H1 (cell line): ENCODE measurements at regions not wholly inside any gene's neighbourhood (a gene's known extent, or its start where the extent isn't known, plus 50 kb on each side); places are given as distances from the start of the nearest gene placed in this dataset.

Experiments
- CTCF ChIA-PET: fragments of 300-600 bp; sonication (Branson Sonifier 250); formaldehyde crosslinking; loops from one replicate; lab custom pipeline; 2021; ENCODE audit not compliant: partially characterized antibody; lab: Charles Lee
- POLR2A ChIA-PET: fragments of 300-600 bp; sonication (Branson Sonifier 250); formaldehyde crosslinking; loops from one replicate; lab custom pipeline; 2021; ENCODE audit warnings: inconsistent platforms; ENCODE audit not compliant: partially characterized antibody; lab: Charles Lee
- DNase-seq, 2 experiments: peaks; one replicate each; pipeline versions ENCODE4 v3.0.0 to v3.0.0-alpha.2; 2010 to 2022; ENCODE audit warnings: low spot score in 2 of 2, low read depth in 1 of 2, mixed read lengths in 1 of 2
- FAIRE-seq: peaks from 2 replicates; lab custom pipeline; 2011; peaks lifted over from hg19 to GRCh38; lab: Jason Lieb, UNC
- H2AFZ ChIP-seq: 2 replicates; pipeline ENCODE4 v1.8.1; 2012; ENCODE audit warnings: low read length, inconsistent platforms
- H2AK5ac ChIP-seq: 2 replicates; pipeline ENCODE4 v1.6.1; 2013; ENCODE audit warnings: low read depth, low read length
- H2BK120ac ChIP-seq: replicated peaks from 2 replicates; pipeline ENCODE3; 2013; ENCODE audit warnings: low read depth, low read length, inconsistent platforms
- H2BK12ac ChIP-seq: 2 replicates; pipeline ENCODE4 v1.6.1; 2013; ENCODE audit warnings: low read depth, low read length
- H2BK15ac ChIP-seq: 2 replicates; pipeline ENCODE4 v1.6.1; 2013; ENCODE audit warnings: low read length
- H2BK20ac ChIP-seq: 2 replicates; pipeline ENCODE4 v1.6.1; 2013; ENCODE audit warnings: low read length
- H2BK5ac ChIP-seq: 2 replicates; pipeline ENCODE4 v1.6.1; 2013; ENCODE audit warnings: low read depth, low read length
- H3K14ac ChIP-seq: 2 replicates; pipeline ENCODE4 v1.6.1; 2013; ENCODE audit warnings: inconsistent platforms; ENCODE audit not compliant: insufficient read length
- H3K18ac ChIP-seq: 2 replicates; pipeline ENCODE4 v1.6.1; 2013; ENCODE audit warnings: low read length; ENCODE audit errors: extremely low read depth
- H3K23ac ChIP-seq: 2 replicates; pipeline ENCODE4 v1.6.1; 2013; ENCODE audit warnings: inconsistent platforms; ENCODE audit not compliant: insufficient read length
- H3K23me2 ChIP-seq: 2 replicates; pipeline ENCODE4 v1.6.1; 2013; ENCODE audit warnings: low read depth, low read length
- H3K27ac ChIP-seq: 2 replicates; pipeline ENCODE4 v1.6.1; 2011; ENCODE audit warnings: low read depth, low read length, inconsistent platforms
- H3K27me3 ChIP-seq, 4 experiments: replicated peaks in 1 of 4; 1 replicate in 1 of 4; 2 replicates in 3 of 4; pipeline versions ENCODE4 v1.6.1 to v1.8.1; 2011 to 2013; ENCODE audit warnings: low read length in 3 of 4, mild to moderate bottlenecking in 3 of 4, inconsistent platforms in 2 of 4, mixed read lengths in 2 of 4, moderate library complexity in 1 of 4; ENCODE audit not compliant: control insufficient read depth in 3 of 4, insufficient read depth in 3 of 4; ENCODE audit errors: extremely low read depth in 1 of 4
- H3K36me3 ChIP-seq, 4 experiments: 2 replicates each; pipeline versions ENCODE4 v1.6.1 to v1.8.1; 2011 to 2013; ENCODE audit warnings: mild to moderate bottlenecking in 4 of 4, low read length in 3 of 4, moderate library complexity in 2 of 4, control low read depth in 1 of 4, inconsistent platforms in 1 of 4; ENCODE audit not compliant: insufficient read depth in 4 of 4, control insufficient read depth in 2 of 4
- H3K4ac ChIP-seq: replicated peaks from 2 replicates; pipeline ENCODE3; 2013; ENCODE audit warnings: low read length, low read depth, mixed read lengths, inconsistent platforms; ENCODE audit not compliant: insufficient read length
- H3K4me1 ChIP-seq, 4 experiments: replicated peaks in 1 of 4; 1 replicate in 1 of 4; 2 replicates in 3 of 4; pipeline versions ENCODE4 v1.6.1 to v1.8.1; 2011 to 2013; ENCODE audit warnings: low read length in 3 of 4, inconsistent platforms in 2 of 4, mixed read lengths in 1 of 4; ENCODE audit not compliant: insufficient read depth in 4 of 4, control insufficient read depth in 3 of 4
- H3K4me2 ChIP-seq, 2 experiments: 2 replicates each; pipeline versions ENCODE4 v1.6.1 to v1.8.1; 2011 to 2013; ENCODE audit warnings: low read depth in 2 of 2, low read length in 2 of 2, control low read depth in 1 of 2, inconsistent platforms in 1 of 2, mild to moderate bottlenecking in 1 of 2; ENCODE audit not compliant: insufficient read depth in 1 of 2
- H3K4me3 ChIP-seq, 4 experiments: fragments of 200-600, 300-600 bp in 1 of 4; sonication (generic), shearing (Covaris generic), sonication (Bioruptor Twin) in 1 of 4; 2 replicates each; pipeline versions ENCODE4 v1.5.1 to v1.8.1; 2011 to 2016; ENCODE audit warnings: low read length in 4 of 4, low read depth in 3 of 4, control low read depth in 2 of 4, inconsistent platforms in 2 of 4, mild to moderate bottlenecking in 2 of 4, mixed read lengths in 1 of 4, moderate library complexity in 1 of 4; ENCODE audit not compliant: insufficient read depth in 2 of 4; ENCODE audit errors: extremely low read depth in 1 of 4
- H3K56ac ChIP-seq: replicated peaks from 2 replicates; pipeline ENCODE3; 2013; ENCODE audit warnings: low read depth, mild to moderate bottlenecking, mixed read lengths, low read length, inconsistent platforms; ENCODE audit not compliant: insufficient read length
- H3K79me1 ChIP-seq: 2 replicates; pipeline ENCODE4 v1.6.1; 2013; ENCODE audit warnings: low read depth, low read length, control low read depth
- H3K79me2 ChIP-seq, 2 experiments: 2 replicates each; pipeline versions ENCODE4 v1.6.1 to v1.8.1; 2012 to 2013; ENCODE audit warnings: low read length in 2 of 2, mild to moderate bottlenecking in 2 of 2, inconsistent platforms in 1 of 2; ENCODE audit not compliant: insufficient read depth in 2 of 2, control insufficient read depth in 1 of 2
- H3K9ac ChIP-seq, 4 experiments: replicated peaks in 1 of 4; 1 replicate in 1 of 4; 2 replicates in 3 of 4; pipeline versions ENCODE4 v1.6.1 to v1.8.1; 2011 to 2013; ENCODE audit warnings: low read depth in 3 of 4, low read length in 3 of 4, control low read depth in 2 of 4, mild to moderate bottlenecking in 2 of 4, moderate library complexity in 2 of 4, inconsistent platforms in 1 of 4; ENCODE audit errors: extremely low read depth in 1 of 4
- H3K9me3 ChIP-seq, 2 experiments: 2 replicates each; pipeline versions ENCODE4 v1.6.1 to v1.8.1; 2012 to 2013; ENCODE audit warnings: mild to moderate bottlenecking in 2 of 2, moderate library complexity in 2 of 2, control low read depth in 1 of 2, inconsistent platforms in 1 of 2, low read depth in 1 of 2, low read length in 1 of 2, mixed read lengths in 1 of 2; ENCODE audit not compliant: insufficient read depth in 2 of 2
- H4K20me1 ChIP-seq, 2 experiments: replicated peaks in 1 of 2; 2 replicates each; pipeline versions ENCODE3 to v1.8.1; 2011 to 2013; ENCODE audit warnings: inconsistent platforms in 2 of 2, low read length in 2 of 2, mild to moderate bottlenecking in 1 of 2; ENCODE audit not compliant: insufficient read depth in 2 of 2, control insufficient read depth in 1 of 2
- H4K5ac ChIP-seq: 2 replicates; pipeline ENCODE4 v1.6.1; 2013; ENCODE audit warnings: low read length, low read depth, mixed read lengths, inconsistent platforms; ENCODE audit not compliant: insufficient read length
- H4K8ac ChIP-seq: 2 replicates; pipeline ENCODE4 v1.8.0; 2013; ENCODE audit warnings: mild to moderate bottlenecking, moderate library complexity, low read length, inconsistent platforms; ENCODE audit not compliant: insufficient read depth; ENCODE audit errors: extremely low read depth
- H4K91ac ChIP-seq: replicated peaks from 2 replicates; pipeline ENCODE3; 2013; ENCODE audit warnings: low read length, mixed read lengths, inconsistent platforms; ENCODE audit not compliant: insufficient read length
- BACH1 ChIP-seq: IDR thresholded peaks from 2 replicates; pipeline ENCODE4 v1.6.1; 2012; ENCODE audit warnings: low read length, improper control_type of control experiment
- BRCA1 ChIP-seq: IDR thresholded peaks from 2 replicates; pipeline ENCODE4 v1.6.1; 2012; ENCODE audit warnings: low read depth, low read length, improper control_type of control experiment
- CBX5 ChIP-seq: fragments of 300-800, 300-1000 bp; sonication (generic); IDR thresholded peaks from 2 replicates; pipeline ENCODE4 v1.7.1; 2016; ENCODE audit warnings: antibody characterized with exemption, low read length, low read depth
- FOSL1 ChIP-seq: IDR thresholded peaks from 2 replicates; pipeline ENCODE4 v1.6.1; 2011; ENCODE audit warnings: mild to moderate bottlenecking, low read depth, low read length, moderate library complexity; ENCODE audit not compliant: insufficient read depth
- GTF2F1 ChIP-seq: IDR thresholded peaks from 2 replicates; pipeline ENCODE4 v1.6.1; 2012; ENCODE audit warnings: low read depth, low read length, improper control_type of control experiment, borderline replicate concordance
- RBBP5 ChIP-seq: IDR thresholded peaks from 2 replicates; pipeline ENCODE4 v1.7.1; 2012; ENCODE audit warnings: low read depth, mild to moderate bottlenecking, inconsistent platforms, low read length, moderate library complexity, borderline replicate concordance
- SP2 ChIP-seq: IDR thresholded peaks from 2 replicates; pipeline ENCODE4 v1.6.1; 2012; ENCODE audit warnings: mild to moderate bottlenecking, low read length, inconsistent platforms
- TAF7 ChIP-seq: optimal IDR thresholded peaks from 2 replicates; pipeline ENCODE3; 2011; ENCODE audit warnings: low read depth, mild to moderate bottlenecking, inconsistent platforms, low read length, moderate library complexity, borderline replicate concordance
- WGBS, 2 experiments: shearing (Covaris generic) in 1 of 2; methylation state at CpG; one replicate each; pipeline versions ENCODE4 v1.1.6 to v1.1.7; 2013 to 2015; ENCODE audit warnings: low lambda C conversion rate in 2 of 2, mixed read lengths in 2 of 2, inconsistent platforms in 1 of 2, low coverage in 1 of 2, missing lambda C conversion rate in 1 of 2; ENCODE audit not compliant: insufficient replicate concordance in 2 of 2, insufficient coverage in 1 of 2, insufficient read length in 1 of 2; ENCODE audit errors: extremely low coverage in 1 of 2, missing lambda C conversion rate in 1 of 2; 5-methylcytosine and 5-hydroxymethylcytosine counted together
- TF ChIP-seq, protein P1 (sequence below): IDR thresholded peaks from 2 replicates; pipeline ENCODE4 v1.6.1; 2011; ENCODE audit warnings: low read length, improper control_type of control experiment
- TF ChIP-seq, protein P2 (sequence below): IDR thresholded peaks from 2 replicates; pipeline ENCODE4 v1.6.1; 2012; ENCODE audit warnings: inconsistent platforms

DNA sequence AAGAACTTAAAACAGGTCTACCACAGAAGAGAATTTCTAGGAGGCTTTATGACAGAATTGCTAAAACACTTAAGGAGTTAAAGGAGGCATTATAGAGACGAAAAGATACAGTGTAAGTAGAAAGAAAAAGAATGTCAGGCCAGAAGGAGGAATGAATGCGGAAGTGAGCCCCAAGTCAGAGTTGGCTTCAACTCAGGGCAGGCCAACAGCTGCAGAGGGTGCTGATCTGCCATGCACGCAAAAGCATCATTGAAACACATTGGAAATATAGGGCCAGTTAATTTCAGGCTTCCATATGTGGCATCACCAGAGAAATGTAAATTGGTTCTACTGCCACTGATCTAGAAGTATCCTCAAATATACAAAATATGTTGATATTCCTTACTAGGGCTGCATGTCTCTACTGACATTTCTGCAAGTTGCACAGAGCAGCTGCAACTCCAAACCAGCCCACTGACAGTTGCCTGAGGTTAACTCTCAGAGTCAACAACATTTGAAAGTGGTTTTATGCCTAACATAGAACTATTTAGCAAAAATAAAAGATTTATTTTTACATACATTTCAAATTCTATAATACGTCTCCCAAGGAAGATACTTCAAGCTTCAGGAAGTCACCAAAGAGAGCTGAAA lies 324.1 kb downstream of the C11orf87 start:
- WGBS, 2 experiments = 90% methylated on average over 4 of the region's 4 CpGs; no CpG with 5 or more reads in 1 of the 2 experiments
- Histone ChIP-seq H2AK5ac (no peak overlapping the region), H3K56ac (no peak overlapping the region), H4K20me1 (no peaks in the 10 kb centered on the region), H3K23me2 (no peaks in the 10 kb centered on the region), H3K23ac (no peak overlapping the region), H2BK15ac (no peak overlapping the region), H2BK120ac (no peak overlapping the region), H3K18ac (no peak overlapping the region)
- TF ChIP-seq, protein P1, sequence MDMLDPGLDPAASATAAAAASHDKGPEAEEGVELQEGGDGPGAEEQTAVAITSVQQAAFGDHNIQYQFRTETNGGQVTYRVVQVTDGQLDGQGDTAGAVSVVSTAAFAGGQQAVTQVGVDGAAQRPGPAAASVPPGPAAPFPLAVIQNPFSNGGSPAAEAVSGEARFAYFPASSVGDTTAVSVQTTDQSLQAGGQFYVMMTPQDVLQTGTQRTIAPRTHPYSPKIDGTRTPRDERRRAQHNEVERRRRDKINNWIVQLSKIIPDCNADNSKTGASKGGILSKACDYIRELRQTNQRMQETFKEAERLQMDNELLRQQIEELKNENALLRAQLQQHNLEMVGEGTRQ = no peak
- TF ChIP-seq CBX5 (no peak), GTF2F1 (no peak), BRCA1 (no peak), BACH1 (no peak), SP2 (no peak), FOSL1 (no peak), RBBP5 (no peak), TAF7 (no peak)
- TF ChIP-seq, protein P2, sequence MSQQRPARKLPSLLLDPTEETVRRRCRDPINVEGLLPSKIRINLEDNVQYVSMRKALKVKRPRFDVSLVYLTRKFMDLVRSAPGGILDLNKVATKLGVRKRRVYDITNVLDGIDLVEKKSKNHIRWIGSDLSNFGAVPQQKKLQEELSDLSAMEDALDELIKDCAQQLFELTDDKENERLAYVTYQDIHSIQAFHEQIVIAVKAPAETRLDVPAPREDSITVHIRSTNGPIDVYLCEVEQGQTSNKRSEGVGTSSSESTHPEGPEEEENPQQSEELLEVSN = no peak
- TF ChIP-seq, all 59 proteins: peak for 0
- no peak overlapping the region for H3K14ac ChIP-seq
- DNase-seq = no peak
- CTCF ChIA-PET = no interaction called here
- H3K4me2 ChIP-seq = no peak overlapping the region
- peaks cover 0 to 1% (median 0%) of the 10 kb centered on the region in 4 experiments; a peak in 1 of 7 replicates for H3K27me3 ChIP-seq
- POLR2A ChIA-PET = no interaction called here
- H4K91ac ChIP-seq = no peak overlapping the region
- no peak overlapping the region for H2BK12ac ChIP-seq
- FAIRE-seq = no peak
- H3K79me1 ChIP-seq = no peaks in the 10 kb centered on the region
- no peak overlapping the region for H4K5ac ChIP-seq
- no peak overlapping the region for H3K4me3 ChIP-seq
- no peak overlapping the region for H2BK5ac ChIP-seq
- H2BK20ac ChIP-seq = no peak overlapping the region
- H3K79me2 ChIP-seq = no peaks in the 10 kb centered on the region
- no peak overlapping the region for H3K27ac ChIP-seq
- no peak overlapping the region for H3K4ac ChIP-seq
- H4K8ac ChIP-seq = no peak overlapping the region
- H3K4me1 ChIP-seq = no peaks in the 10 kb centered on the region
- no peak overlapping the region for H3K9ac ChIP-seq
- no peak overlapping the region for H2AFZ ChIP-seq
- H3K36me3 ChIP-seq = no peaks in the 10 kb centered on the region
- no peaks in the 10 kb centered on the region for H3K9me3 ChIP-seq
